Gastrocnemius medialis (tissue), 4 donors: ENCODE measurements at regions not wholly inside any gene's neighbourhood (a gene's known extent, or its start where the extent isn't known, plus 50 kb on each side); places are given as distances from the start of the nearest gene placed in this dataset.

Experiments
- POLR2A ChIP-seq, 2 donors: fragments of 450-650 bp; IDR thresholded peaks; one replicate each; pipeline ENCODE4 v1.6.1; 2017; ENCODE audit warnings: antibody characterized with exemption in 2 of 2, mild to moderate bottlenecking in 2 of 2, moderate library complexity in 2 of 2
- TF ChIP-seq, protein P1 (sequence below), 5 experiments: fragments of 450-650 bp in 3 of 5; fragments of 200-600 bp in 2 of 5; sonication (generic) in 2 of 5; IDR thresholded peaks in 4 of 5; conservative IDR thresholded peaks in 1 of 5; 1 replicate in 4 of 5; 2 replicates in 1 of 5; pipeline ENCODE4 v1.5.1; 2016 to 2019; ENCODE audit warnings: antibody characterized with exemption in 5 of 5, mild to moderate bottlenecking in 3 of 5, moderate library complexity in 3 of 5

DNA sequence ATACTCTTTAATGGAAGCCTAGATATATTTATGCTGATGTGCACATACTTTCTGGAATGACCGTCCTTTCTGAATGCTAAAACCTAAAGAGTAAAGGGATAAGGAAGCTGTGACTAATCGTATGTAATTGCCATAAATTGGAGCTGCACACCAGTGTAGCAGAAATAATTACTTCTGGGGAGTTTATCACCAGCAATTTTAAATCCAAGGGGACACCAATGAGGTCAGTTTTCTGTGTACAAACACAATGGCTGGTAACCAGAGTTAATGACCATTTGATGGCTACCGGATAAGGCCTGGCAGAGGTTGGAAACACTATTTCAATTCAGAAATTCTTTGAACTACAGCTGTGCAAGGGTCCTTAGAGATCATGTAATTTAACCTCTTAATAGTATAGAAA, 670.1 kb downstream of the REEP3 start:
- TF ChIP-seq, protein P1, sequence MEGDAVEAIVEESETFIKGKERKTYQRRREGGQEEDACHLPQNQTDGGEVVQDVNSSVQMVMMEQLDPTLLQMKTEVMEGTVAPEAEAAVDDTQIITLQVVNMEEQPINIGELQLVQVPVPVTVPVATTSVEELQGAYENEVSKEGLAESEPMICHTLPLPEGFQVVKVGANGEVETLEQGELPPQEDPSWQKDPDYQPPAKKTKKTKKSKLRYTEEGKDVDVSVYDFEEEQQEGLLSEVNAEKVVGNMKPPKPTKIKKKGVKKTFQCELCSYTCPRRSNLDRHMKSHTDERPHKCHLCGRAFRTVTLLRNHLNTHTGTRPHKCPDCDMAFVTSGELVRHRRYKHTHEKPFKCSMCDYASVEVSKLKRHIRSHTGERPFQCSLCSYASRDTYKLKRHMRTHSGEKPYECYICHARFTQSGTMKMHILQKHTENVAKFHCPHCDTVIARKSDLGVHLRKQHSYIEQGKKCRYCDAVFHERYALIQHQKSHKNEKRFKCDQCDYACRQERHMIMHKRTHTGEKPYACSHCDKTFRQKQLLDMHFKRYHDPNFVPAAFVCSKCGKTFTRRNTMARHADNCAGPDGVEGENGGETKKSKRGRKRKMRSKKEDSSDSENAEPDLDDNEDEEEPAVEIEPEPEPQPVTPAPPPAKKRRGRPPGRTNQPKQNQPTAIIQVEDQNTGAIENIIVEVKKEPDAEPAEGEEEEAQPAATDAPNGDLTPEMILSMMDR (IDR thresholded peaks at IDR 0.05 in 4 of 5, conservative IDR thresholded peaks at IDR 0.05 in 1 of 5) = no peak
- TF ChIP-seq POLR2A (IDR thresholded peaks at IDR 0.05) = no peak
